MV-4-11 (cell line): ENCODE measurements at regions not wholly inside any gene's neighbourhood (a gene's known extent, or its start where the extent isn't known, plus 50 kb on each side); places are given as distances from the start of the nearest gene placed in this dataset.
"Not testable (repeated sequence)": the region's sequence is repeated elsewhere in the genome, so short reads cannot be mapped to it uniquely, and the experiment has no call there.

Source experiments
- DNase-seq: peaks from one replicate; lab custom pipeline; 2025; lab: John Stamatoyannopoulos, UW

DNA sequence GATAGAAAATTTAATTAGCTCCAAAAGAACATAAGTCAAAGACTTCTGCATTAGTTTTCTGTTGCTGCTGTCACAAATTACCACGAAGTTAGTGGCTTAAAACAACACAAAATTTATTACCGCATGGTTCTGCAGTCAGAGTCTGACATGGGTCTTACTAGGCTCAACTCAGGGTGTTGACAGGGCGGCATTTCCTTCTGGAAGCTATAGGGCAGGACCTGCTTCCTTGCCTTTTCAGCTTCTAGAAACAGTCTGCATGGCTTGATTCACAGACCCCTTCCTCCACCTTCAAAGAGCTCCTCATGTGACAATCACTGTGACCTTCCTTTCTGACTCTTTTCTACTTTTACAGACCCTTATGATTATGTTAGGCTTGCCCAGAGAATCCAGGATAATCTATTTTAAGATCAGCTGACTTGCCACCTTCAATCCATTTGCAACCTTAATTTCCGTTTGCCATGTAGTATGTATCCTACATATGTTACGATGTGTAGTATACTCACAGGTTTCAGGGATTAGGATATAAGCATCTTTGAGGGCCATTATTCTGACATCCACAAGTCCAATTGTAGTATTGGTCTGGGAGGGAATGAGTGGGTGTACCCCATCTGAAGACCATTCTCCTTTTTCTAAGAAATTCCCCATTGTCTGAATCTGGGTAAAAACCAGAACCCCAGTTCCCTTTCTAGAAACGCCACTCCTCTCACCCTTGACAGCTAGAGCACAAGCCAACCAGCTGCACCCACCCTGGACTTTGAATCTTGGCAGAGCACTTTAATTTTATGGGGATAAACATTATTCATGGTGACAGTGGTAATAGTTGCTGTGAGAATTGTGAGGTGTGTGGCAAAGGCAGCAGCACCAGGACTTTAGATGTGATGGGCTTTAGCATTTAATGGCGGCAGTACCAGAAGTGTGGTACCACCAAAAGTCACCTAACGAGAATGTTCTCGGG is 265.5 kb downstream of the KCNJ2 start:
- no peak for DNase-seq

DNA sequence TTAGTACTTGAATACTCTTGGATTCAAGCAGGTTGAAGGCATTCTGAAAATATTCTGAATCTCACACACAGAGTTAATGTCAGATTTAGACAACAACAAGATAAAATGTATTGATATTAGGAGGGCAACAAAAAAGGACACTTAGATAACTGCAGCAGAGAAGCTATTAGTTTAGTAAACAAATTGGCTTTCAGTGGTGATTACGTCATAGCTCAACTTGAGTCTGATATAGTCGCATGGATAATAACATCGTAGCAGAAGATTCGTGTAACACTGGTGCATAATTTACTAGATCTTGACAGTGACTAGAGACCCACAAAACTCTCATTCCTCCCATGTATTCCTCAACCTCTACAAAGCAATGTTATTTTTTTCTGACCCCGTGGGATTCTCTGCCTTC is 268.3 kb downstream of the KCNJ2 start:
- no peak for DNase-seq

DNA sequence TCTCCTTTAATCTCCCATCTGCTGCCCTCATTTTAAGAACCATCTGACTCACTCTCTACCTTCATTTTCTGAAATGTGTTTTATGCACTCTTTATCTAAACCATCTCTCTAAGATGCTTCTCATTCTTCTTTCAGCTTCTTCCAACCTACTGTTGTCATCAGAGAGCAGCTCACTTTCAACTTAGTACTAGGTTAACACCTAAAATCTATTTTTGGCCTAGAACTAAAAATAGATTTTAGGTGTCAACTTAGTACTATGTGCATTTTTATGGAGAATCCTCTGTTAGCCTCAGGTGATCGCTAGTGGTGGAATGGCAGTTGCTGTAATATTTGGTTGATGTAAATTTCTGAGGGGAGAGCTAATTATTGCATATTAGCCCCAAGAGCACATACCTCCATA is 277.1 kb downstream of the KCNJ2 start:
- no peak for DNase-seq

DNA sequence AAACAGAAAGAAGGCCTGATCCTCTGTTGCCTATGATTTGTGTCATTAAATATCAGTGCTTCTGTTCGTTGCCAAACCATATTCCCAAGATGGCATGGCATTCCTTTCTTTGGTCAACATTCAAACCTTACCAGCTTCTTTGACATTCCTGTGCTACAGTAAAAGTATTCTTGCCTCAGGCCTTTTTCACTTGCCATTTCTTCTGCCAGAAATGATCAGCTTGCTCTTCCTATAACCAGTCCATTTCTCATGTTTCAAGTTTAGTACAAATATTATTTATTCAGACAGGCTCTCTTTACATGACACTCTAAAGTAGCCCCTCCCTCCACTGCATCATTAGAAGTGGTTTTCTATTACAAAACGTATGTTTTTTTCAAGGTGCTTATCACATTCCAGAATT is 278.3 kb downstream of the KCNJ2 start:
- DNase-seq = no peak

GRCh38 chr17:70453075-70453474 is 283.7 kb downstream of the KCNJ2 start:
- not testable (repeated sequence) for DNase-seq

DNA sequence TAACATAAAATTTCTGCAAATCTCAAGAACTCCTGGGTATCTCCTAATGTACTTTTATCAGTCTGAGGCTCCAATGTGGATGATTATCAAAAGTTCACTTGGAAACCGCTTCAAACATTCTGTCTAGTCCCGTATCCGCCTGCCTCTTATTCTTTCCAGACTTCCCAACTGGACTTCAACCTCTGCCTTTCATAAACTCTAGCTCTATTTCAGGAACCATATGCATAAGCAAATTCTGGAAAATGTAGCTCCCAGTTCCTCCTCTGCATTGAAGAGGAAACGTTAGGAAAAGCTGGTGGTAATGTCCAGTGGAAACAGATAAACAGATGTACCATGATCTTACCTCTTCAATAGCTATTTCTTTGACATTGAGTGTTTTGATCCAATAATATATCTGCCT is 285.0 kb downstream of the KCNJ2 start:
- no peak for DNase-seq

DNA sequence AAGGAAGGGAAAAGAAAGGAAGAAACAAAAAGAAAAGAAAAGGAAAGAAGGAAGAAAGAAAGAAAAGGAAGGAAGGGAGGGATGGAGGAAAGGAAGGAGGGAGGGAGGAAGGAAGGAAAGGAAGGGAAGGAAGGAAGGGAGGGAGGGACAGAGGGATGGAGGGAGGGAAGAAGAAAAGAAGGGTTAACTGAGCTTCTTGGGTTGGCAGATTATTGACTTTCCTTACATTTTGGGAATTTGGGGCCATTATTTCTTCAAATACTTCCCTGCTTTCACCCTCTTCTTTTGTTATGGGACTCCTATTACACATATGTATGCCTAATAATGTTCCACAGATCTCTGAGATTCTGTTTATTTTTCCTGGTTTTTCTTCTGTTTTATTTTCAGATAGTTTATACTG is 285.6 kb downstream of the KCNJ2 start:
- no peak for DNase-seq

- DNase-seq = no peak
These were observed 295.7 kb downstream of the KCNJ2 start for GRCh38 chr17:70464995-70465394.

DNA sequence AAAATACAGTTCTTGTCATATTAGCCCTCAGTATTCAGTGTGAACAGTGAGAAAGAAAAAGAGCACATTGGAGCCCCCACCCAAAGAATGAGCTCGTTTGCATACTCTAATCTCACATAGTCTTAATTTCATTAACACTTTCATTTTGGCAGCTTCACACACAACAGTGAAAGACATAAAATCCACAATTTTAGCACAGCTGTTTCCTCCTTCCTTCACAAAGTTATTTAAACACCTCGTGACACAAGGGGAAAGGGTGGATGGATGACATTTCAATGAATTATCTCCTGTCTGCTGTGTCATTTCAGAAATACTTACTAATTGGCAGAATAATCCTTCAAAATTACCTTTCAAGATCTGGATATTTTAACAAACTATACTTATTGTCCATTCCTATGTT is 299.3 kb downstream of the KCNJ2 start:
- DNase-seq = no peak

- no peak for DNase-seq
These were observed 303.7 kb downstream of the KCNJ2 start for GRCh38 chr17:70473049-70473448.

- no peak for DNase-seq
These were observed 307.0 kb downstream of the KCNJ2 start for GRCh38 chr17:70476368-70476767.

GRCh38 chr17:70478902-70479301 is 309.6 kb downstream of the KCNJ2 start:
- no peak for DNase-seq

DNA sequence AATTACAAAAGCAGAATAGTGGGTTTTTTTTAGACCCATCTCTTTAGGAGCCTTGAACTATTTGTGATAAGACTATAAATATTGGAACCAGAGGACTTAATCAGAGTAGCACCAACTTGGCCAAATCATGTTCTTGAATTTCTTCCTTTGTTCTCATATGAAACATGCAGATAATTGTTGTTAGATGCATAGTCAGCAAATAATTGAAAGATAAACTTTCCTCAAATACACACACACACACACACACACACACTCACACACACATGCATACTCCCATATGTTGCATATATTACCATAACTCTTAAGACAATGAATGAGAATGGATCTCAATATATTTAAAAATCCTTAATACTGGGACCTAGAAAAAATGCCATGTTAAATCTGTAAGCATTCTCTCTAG is 310.4 kb downstream of the KCNJ2 start:
- DNase-seq = no peak

- no peak for DNase-seq
These were observed 314.3 kb downstream of the KCNJ2 start for GRCh38 chr17:70483624-70484023.

DNA sequence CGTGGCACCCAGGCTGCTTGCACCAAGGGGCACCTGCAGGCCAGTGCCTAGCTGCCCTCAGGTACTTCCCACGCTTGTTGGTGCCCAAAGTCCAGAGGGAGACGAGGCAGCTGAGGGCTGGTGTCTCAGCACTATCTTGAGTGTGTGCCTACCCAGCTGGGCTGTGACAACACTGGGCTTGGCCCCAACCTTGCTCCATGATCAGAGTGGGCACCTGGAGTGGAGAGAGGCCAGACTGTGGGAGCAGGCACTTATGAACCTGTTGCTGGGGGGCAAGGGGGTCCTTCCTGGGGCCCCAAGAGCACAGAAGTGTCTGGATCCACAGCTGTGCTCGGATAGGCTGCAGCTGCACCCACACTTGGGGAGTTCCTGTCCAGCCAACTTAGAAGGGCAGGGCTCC is 314.7 kb downstream of the KCNJ2 start:
- DNase-seq = no peak

DNA sequence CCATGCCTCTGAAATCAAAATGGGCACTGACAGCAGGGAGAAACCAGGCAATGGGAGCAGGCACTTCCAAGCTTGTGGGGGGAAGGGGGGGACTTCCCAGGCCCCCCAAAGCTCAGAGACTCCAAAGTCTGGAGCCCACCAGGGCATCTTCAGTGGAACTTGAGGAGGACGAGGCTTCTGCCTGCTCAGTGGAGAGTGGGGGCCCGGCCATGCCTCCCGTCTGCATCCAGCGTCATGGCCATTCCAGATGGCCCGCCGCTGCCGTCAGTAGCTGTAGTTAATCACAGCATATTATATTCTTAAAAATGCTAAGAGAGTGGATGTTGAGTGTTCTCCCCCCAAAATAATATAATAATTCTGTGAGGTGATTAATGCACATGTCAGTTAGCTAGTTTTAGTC is 315.2 kb downstream of the KCNJ2 start:
- DNase-seq = no peak

DNA sequence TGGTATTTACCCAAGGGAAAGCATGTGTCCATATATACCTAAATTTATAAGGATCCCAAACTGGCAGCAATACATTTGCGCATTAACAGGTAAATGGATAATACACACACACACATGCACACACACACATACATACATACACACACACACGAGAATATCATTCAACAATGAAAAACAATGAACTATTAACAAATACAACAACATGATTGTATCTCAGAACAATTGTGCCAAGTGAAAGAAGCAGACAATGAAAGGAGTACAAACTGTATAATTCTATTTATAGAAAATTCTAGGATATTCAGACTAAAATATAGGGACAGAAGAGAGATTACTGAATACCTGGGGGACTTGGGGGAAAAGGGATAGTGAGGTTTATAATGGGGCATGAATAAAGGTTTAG is 323.0 kb downstream of the KCNJ2 start:
- no peak for DNase-seq

DNA sequence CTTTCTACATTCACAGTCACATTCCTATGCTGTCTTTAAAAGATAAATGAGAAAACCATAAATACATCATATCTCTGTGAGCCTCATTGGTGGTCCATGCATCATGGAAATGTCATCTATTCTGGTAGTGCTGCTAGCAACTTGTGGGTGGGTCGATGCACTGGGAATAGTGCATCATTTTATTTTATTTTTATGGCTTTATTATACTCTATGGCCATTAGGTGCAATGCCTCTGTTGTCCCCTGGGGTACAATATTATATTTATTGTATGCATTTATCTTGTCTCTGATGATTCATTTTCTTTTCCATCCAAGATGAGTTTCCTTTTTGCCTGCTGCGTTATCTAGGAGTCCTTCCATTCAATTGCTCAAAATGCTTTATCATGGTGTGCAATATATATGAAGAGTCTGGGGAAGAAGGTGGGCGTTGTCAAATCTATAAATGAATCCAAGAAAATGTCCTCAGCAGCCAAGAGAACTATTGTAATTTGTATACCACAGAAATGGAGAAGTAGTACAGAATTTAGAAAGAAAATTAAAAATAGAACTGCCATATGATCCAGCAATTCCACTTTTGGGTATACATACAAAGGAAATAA is 324.0 kb downstream of the KCNJ2 start:
- DNase-seq = peak; percentile 20

DNA sequence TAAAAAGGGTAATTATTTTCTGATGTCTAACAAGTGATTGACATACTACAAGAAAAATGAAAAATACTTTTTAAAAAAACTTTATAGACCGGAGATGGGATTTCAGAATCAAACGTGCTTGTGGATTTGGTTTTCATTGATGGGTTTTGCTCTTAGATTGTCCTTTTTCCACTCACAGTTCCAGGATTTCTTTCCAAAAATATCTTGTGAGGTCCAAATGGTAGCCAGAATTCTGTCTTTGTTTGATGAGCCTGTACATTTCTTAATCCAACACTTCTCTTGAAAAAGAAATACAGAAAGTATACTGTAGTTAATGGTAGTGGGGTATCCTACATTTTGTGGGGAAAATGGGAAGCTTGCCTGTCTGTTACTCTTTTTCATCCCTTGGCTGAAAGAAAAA is 329.3 kb downstream of the KCNJ2 start:
- DNase-seq = no peak

DNA sequence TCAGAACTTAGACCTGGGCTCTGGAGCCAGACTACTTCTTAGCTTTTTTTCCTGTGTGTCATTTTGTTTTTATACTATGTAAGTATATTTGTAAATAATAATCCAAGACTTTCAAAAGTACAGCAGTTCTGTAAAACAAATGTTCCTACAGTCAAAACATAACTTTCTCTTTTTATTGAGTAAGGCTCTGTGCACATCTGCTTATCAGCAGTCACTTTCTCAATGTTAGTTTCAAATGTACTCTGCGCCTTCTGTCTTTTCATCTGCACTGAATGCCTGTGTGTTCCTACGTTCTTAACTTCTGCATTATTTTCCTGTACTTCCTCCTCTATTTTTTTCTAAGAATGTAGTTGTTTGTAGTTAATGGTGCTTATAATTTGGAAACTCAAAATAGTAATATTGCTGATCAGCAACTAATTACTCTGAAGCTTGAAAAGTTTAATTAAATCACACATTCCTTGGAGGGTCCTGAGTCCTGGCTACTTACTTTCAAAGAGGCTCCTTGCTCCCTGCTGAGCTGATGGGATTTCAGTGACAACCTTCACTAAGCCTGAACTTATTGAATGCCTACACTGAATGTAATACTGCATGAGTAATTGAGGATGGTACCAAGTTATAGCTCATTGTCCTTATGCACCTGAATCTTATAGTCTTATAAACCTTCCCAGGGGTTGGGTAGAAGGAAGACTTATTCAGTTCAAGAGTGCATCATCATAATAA is 329.9 kb downstream of the KCNJ2 start:
- peak; percentile 68 for DNase-seq

- no peak for DNase-seq
These were observed 334.1 kb downstream of the KCNJ2 start for GRCh38 chr17:70503449-70503848.

- no peak for DNase-seq
These were observed 341.0 kb downstream of the KCNJ2 start for GRCh38 chr17:70510288-70510687.

GRCh38 chr17:70517816-70518215 is 348.5 kb downstream of the KCNJ2 start:
- no peak for DNase-seq
